Glomerular endothelial cell (primary cell): ENCODE measurements at regions not wholly inside any gene's neighbourhood (a gene's known extent, or its start where the extent isn't known, plus 50 kb on each side); places are given as distances from the start of the nearest gene placed in this dataset.
"Not testable (repeated sequence)": the region's sequence is repeated elsewhere in the genome, so short reads cannot be mapped to it uniquely, and the experiment has no call there.

Source experiments
- DNase-seq: peaks from one replicate; pipeline ENCODE4 v3.0.0-alpha.2; 2011; ENCODE audit warnings: low read depth, low spot score; ENCODE audit errors: extremely low read depth

- no peak for DNase-seq
Observed at GRCh38 chr9:86997156-86997555, 49.9 kb upstream of the GAS1 start.

GRCh38 chr9:86997951-86998350 is 50.6 kb upstream of the GAS1 start:
- DNase-seq: no peak

- DNase-seq: no peak
Observed at GRCh38 chr9:87002517-87002916, 55.2 kb upstream of the GAS1 start.

- no peak for DNase-seq
Observed at GRCh38 chr9:87004016-87004415, 56.7 kb upstream of the GAS1 start.

GRCh38 chr9:87006956-87007355 is 59.6 kb upstream of the GAS1 start:
- DNase-seq: no peak

GRCh38 chr9:87007711-87008366 is 60.5 kb upstream of the GAS1 start:
- DNase-seq: no peak

GRCh38 chr9:87008667-87009066 is 61.4 kb upstream of the GAS1 start:
- DNase-seq: no peak

- no peak for DNase-seq
Observed at GRCh38 chr9:87010626-87011025, 63.3 kb upstream of the GAS1 start.

- no peak for DNase-seq
Observed at GRCh38 chr9:87011551-87011950, 64.2 kb upstream of the GAS1 start.

GRCh38 chr9:87013490-87013889 is 66.2 kb upstream of the GAS1 start:
- no peak for DNase-seq

- no peak for DNase-seq
Observed at GRCh38 chr9:87014436-87014835, 67.1 kb upstream of the GAS1 start.

- no peak for DNase-seq
Observed at GRCh38 chr9:87016681-87017080, 69.4 kb upstream of the GAS1 start.

GRCh38 chr9:87020169-87020950 is 73.1 kb upstream of the GAS1 start:
- no peak for DNase-seq

GRCh38 chr9:87022178-87022577 is 74.9 kb upstream of the GAS1 start:
- DNase-seq: no peak

GRCh38 chr9:87026204-87026603 is 78.9 kb upstream of the GAS1 start:
- no peak for DNase-seq

GRCh38 chr9:87028836-87029235 is 81.5 kb upstream of the GAS1 start:
- not testable (repeated sequence) for DNase-seq

GRCh38 chr9:87029905-87030304 is 82.6 kb upstream of the GAS1 start:
- no peak for DNase-seq

- no peak for DNase-seq
Observed at GRCh38 chr9:87034841-87035240, 87.5 kb upstream of the GAS1 start.

GRCh38 chr9:87035879-87036278 is 88.6 kb upstream of the GAS1 start:
- no peak for DNase-seq

- no peak for DNase-seq
Observed at GRCh38 chr9:87036506-87036905, 89.2 kb upstream of the GAS1 start.

- DNase-seq: no peak
Observed at GRCh38 chr9:87039809-87040392, 92.6 kb upstream of the GAS1 start.

GRCh38 chr9:87040410-87041009 is 93.2 kb upstream of the GAS1 start:
- no peak for DNase-seq
